ENCODE measurements at regions not wholly inside any gene's neighbourhood (a gene's known extent, or its start where the extent isn't known, plus 50 kb on each side); places are given as distances from the start of the nearest gene placed in this dataset.

GRCh38 chr10:121085367-121085766 lies 234.2 kb downstream of the WDR11 start:
- in situ Hi-C loops (cut with MboI; ENCODE audit: low pct_unique_long_range_greater_than_20kb, low sequenced_read_pairs, unreplicated experiment), result no loop called here
- no peak for DNase-seq (ENCODE audit: low spot score)
- TF ChIP-seq, protein P1, sequence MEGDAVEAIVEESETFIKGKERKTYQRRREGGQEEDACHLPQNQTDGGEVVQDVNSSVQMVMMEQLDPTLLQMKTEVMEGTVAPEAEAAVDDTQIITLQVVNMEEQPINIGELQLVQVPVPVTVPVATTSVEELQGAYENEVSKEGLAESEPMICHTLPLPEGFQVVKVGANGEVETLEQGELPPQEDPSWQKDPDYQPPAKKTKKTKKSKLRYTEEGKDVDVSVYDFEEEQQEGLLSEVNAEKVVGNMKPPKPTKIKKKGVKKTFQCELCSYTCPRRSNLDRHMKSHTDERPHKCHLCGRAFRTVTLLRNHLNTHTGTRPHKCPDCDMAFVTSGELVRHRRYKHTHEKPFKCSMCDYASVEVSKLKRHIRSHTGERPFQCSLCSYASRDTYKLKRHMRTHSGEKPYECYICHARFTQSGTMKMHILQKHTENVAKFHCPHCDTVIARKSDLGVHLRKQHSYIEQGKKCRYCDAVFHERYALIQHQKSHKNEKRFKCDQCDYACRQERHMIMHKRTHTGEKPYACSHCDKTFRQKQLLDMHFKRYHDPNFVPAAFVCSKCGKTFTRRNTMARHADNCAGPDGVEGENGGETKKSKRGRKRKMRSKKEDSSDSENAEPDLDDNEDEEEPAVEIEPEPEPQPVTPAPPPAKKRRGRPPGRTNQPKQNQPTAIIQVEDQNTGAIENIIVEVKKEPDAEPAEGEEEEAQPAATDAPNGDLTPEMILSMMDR (IDR thresholded peaks at IDR 0.05; ENCODE audit: extremely low read depth, insufficient read depth, missing control alignments), result no peak

- TF ChIP-seq, protein P1 (IDR thresholded peaks at IDR 0.05; ENCODE audit: extremely low read depth, insufficient read depth, missing control alignments), result no peak
- in situ Hi-C loops (cut with MboI; ENCODE audit: low pct_unique_long_range_greater_than_20kb, low sequenced_read_pairs, unreplicated experiment), result no loop called here
- no peak for DNase-seq (ENCODE audit: low spot score)
These were observed 236.0 kb downstream of the WDR11 start for GRCh38 chr10:121087129-121087528.

DNA sequence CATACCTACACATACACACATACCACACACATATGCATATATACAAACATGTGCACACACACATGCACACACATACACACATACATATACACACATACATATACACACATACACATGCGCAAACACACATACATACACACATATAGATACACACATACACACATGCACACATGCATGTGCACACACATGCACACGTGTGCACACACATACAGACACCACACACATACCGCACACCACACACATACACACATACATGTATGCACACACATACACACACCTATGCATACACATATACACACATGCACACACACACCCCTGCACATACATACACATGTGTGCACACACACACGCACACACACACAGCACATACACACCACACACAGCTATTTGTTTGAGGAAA lies 236.5 kb downstream of the WDR11 start:
- no peak for DNase-seq (ENCODE audit: low spot score)
- in situ Hi-C loops (cut with MboI; ENCODE audit: low pct_unique_long_range_greater_than_20kb, low sequenced_read_pairs, unreplicated experiment), result no loop called here
- TF ChIP-seq, protein P1 (IDR thresholded peaks at IDR 0.05; ENCODE audit: extremely low read depth, insufficient read depth, missing control alignments), result no peak

DNA sequence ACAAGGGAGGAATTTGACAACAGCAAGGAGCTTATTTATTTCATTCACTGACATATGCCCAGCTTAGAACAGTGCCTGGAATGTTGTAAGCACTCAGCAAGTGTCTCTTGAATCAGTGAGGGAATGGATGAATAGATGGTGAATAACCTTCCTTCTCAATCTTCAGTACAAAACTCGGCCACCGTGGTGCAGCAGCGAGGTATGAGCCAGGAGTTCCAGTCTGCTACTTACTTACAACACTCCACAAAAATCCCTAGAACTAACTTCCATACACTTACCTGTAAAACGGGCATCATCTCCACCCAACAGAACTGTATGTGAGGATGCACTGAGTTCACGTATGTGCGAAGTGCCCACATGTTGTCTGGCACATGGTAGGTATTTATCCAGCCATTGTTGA lies 237.4 kb downstream of the WDR11 start:
- no peak for DNase-seq (ENCODE audit: low spot score)
- in situ Hi-C loops (cut with MboI; ENCODE audit: low pct_unique_long_range_greater_than_20kb, low sequenced_read_pairs, unreplicated experiment), result no loop called here
- TF ChIP-seq, protein P1 (IDR thresholded peaks at IDR 0.05; ENCODE audit: extremely low read depth, insufficient read depth, missing control alignments), result no peak

- DNase-seq (ENCODE audit: low spot score), result no peak
- in situ Hi-C loops (cut with MboI; ENCODE audit: low pct_unique_long_range_greater_than_20kb, low sequenced_read_pairs, unreplicated experiment), result no loop called here
- TF ChIP-seq, protein P1 (IDR thresholded peaks at IDR 0.05; ENCODE audit: extremely low read depth, insufficient read depth, missing control alignments), result no peak
These were observed 238.3 kb downstream of the WDR11 start for GRCh38 chr10:121089434-121089833.

DNA sequence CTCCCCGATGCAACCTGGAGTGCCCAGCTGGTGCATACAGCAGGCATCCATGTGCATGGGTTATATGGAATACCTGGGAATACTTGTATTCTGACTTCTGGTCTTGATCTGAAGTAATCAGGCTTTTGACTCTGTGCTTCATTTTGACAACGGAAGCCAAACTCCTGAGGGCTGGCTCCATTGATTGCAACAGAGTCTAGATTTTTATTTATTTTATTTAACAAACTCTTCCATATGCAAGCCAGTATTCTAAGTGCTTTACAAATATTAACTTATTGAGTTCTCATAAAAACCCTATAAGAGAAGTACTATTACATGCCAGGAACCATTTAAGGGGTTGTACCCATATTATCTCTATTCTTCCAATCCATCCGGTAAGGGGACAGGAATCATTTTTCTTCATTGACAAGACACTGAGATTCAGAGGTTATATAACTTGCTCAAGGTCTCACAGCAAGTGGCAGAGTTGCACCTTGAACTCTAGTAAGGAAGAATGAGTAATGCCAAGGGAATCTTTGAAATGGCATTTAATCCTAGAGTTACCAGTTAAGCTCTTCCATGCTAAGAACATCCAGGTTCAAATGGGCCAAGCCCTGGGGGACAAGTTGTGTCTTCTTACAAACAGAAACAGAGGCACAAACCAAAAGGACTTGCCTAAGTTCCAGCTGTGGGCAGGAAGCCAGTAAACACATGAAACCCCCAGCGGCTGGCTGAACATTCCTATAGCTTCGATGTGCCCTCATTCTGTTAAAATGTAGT lies 241.0 kb downstream of the WDR11 start:
- DNase-seq (ENCODE audit: low spot score), result no peak
- TF ChIP-seq, protein P1 (IDR thresholded peaks at IDR 0.05; ENCODE audit: extremely low read depth, insufficient read depth, missing control alignments), result no peak
- in situ Hi-C loops (cut with MboI; ENCODE audit: low pct_unique_long_range_greater_than_20kb, low sequenced_read_pairs, unreplicated experiment), result no loop called here
